ENCODE measurements at regions not wholly inside any gene's neighbourhood (a gene's known extent, or its start where the extent isn't known, plus 50 kb on each side); places are given as distances from the start of the nearest gene placed in this dataset.

GRCh38 chr3:147851062-147851461 is 441.9 kb downstream of the ZIC1 start:
- DNase-seq (ENCODE audit: low read depth) = no peak

- no peak for DNase-seq (ENCODE audit: low read depth)
These were observed 445.4 kb downstream of the ZIC1 start for GRCh38 chr3:147854542-147854941.

GRCh38 chr3:147864754-147865354 is 455.7 kb downstream of the ZIC1 start:
- no peak for DNase-seq (ENCODE audit: low read depth)

- no peak for DNase-seq (ENCODE audit: low read depth)
These were observed 457.4 kb downstream of the ZIC1 start for GRCh38 chr3:147866561-147866960.

GRCh38 chr3:147872568-147872967 is 463.4 kb downstream of the ZIC1 start:
- DNase-seq (ENCODE audit: low read depth) = no peak

GRCh38 chr3:147875498-147875897 is 466.3 kb downstream of the ZIC1 start:
- DNase-seq (ENCODE audit: low read depth) = no peak

- no peak for DNase-seq (ENCODE audit: low read depth)
These were observed 472.8 kb downstream of the ZIC1 start for GRCh38 chr3:147881933-147882332.

- no peak for DNase-seq (ENCODE audit: low read depth)
These were observed 477.7 kb downstream of the ZIC1 start for GRCh38 chr3:147886879-147887278.

- no peak for DNase-seq (ENCODE audit: low read depth)
These were observed 478.6 kb downstream of the ZIC1 start for GRCh38 chr3:147887797-147888196.

- no peak for DNase-seq (ENCODE audit: low read depth)
These were observed 480.9 kb downstream of the ZIC1 start for GRCh38 chr3:147890114-147890513.

GRCh38 chr3:147895509-147895908 is 486.3 kb downstream of the ZIC1 start:
- DNase-seq (ENCODE audit: low read depth) = no peak

- no peak for DNase-seq (ENCODE audit: low read depth)
These were observed 491.7 kb downstream of the ZIC1 start for GRCh38 chr3:147900851-147901250.

GRCh38 chr3:147903026-147903425 is 493.9 kb downstream of the ZIC1 start:
- DNase-seq (ENCODE audit: low read depth) = no peak

- DNase-seq (ENCODE audit: low read depth) = no peak
These were observed 495.3 kb downstream of the ZIC1 start for GRCh38 chr3:147904421-147904820.

- DNase-seq (ENCODE audit: low read depth) = no peak
These were observed 497.1 kb downstream of the ZIC1 start for GRCh38 chr3:147906285-147906684.

GRCh38 chr3:147914532-147914931 is 505.4 kb downstream of the ZIC1 start:
- no peak for DNase-seq (ENCODE audit: low read depth)

- no peak for DNase-seq (ENCODE audit: low read depth)
These were observed 505.9 kb downstream of the ZIC1 start for GRCh38 chr3:147915057-147915456.

GRCh38 chr3:147919496-147919895 is 510.3 kb downstream of the ZIC1 start:
- DNase-seq (ENCODE audit: low read depth) = no peak

- no peak for DNase-seq (ENCODE audit: low read depth)
These were observed 511.9 kb downstream of the ZIC1 start for GRCh38 chr3:147921051-147921450.

GRCh38 chr3:147924755-147925154 is 515.6 kb downstream of the ZIC1 start:
- no peak for DNase-seq (ENCODE audit: low read depth)

- no peak for DNase-seq (ENCODE audit: low read depth)
These were observed 516.1 kb downstream of the ZIC1 start for GRCh38 chr3:147925272-147925671.

- no peak for DNase-seq (ENCODE audit: low read depth)
These were observed 521.2 kb downstream of the ZIC1 start for GRCh38 chr3:147930232-147930807.

- DNase-seq (ENCODE audit: low read depth) = no peak
These were observed 525.5 kb downstream of the ZIC1 start for GRCh38 chr3:147934451-147935180.

GRCh38 chr3:147937341-147937740 is 528.2 kb downstream of the ZIC1 start:
- no peak for DNase-seq (ENCODE audit: low read depth)

Data from HS-5 (cell line).